ENCODE measurements at regions not wholly inside any gene's neighbourhood (a gene's known extent, or its start where the extent isn't known, plus 50 kb on each side); places are given as distances from the start of the nearest gene placed in this dataset.
"Not testable (repeated sequence)": the region's sequence is repeated elsewhere in the genome, so short reads cannot be mapped to it uniquely, and the experiment has no call there.

DNA sequence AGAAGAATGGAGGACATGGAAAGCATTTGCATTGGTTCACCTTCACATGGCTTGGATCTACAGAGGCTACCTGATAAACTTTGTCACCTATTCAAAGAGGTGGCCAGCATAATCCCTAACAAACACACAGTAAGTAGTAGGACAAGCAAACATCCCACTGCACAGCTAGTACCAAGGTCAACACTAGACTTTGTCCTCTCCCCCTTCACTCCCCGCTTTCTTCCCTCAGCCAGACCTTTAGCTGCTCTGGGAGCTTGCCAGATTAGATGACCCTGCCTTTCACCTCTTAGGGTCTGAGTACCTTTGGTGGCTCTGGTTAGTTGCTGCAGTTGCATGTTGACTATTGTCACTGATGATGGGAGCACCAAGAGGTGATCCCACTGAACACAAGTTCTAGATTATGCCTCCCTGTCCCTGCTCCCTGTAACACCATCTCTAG is 211.3 kb downstream of the CCDC74A start:
- TF ChIP-seq TCF7L2 (IDR thresholded peaks at IDR 0.05; ENCODE audit: low read depth, low read length); HMGN3 (IDR thresholded peaks at IDR 0.05; ENCODE audit: borderline replicate concordance, extremely low read depth, insufficient read length, low read depth, low read length); CTCF (IDR thresholded peaks at IDR 0.05 in 2 of 3, conservative IDR thresholded peaks at IDR 0.05 in 1 of 3; ENCODE audit: insufficient read depth in 2 of 3, low read depth in 1 of 3, low read length in 3 of 3); NCOA4 (IDR thresholded peaks at IDR 0.05; ENCODE audit: partially characterized antibody); RBM34 (IDR thresholded peaks at IDR 0.05; ENCODE audit: borderline replicate concordance, insufficient read depth, low read length); CBFB (CRISPR knock-in tag; IDR thresholded peaks at IDR 0.05); NR2C2 (CRISPR knock-in tag; IDR thresholded peaks at IDR 0.05); NR2C2 (tag; IDR thresholded peaks at IDR 0.05): not testable (repeated sequence)
- TF ChIP-seq, protein P1, sequence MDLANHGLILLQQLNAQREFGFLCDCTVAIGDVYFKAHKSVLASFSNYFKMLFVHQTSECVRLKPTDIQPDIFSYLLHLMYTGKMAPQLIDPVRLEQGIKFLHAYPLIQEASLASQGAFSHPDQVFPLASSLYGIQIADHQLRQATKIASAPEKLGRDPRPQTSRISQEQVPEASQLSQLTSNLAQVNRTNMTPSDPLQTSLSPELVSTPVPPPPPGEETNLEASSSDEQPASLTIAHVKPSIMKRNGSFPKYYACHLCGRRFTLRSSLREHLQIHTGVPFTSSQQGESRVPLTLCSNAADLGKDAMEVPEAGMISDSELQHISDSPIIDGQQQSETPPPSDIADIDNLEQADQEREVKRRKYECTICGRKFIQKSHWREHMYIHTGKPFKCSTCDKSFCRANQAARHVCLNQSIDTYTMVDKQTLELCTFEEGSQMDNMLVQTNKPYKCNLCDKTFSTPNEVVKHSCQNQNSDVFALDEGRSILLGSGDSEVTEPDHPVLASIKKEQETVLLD (IDR thresholded peaks at IDR 0.05): not testable (repeated sequence)
- TF ChIP-seq, protein P2, sequence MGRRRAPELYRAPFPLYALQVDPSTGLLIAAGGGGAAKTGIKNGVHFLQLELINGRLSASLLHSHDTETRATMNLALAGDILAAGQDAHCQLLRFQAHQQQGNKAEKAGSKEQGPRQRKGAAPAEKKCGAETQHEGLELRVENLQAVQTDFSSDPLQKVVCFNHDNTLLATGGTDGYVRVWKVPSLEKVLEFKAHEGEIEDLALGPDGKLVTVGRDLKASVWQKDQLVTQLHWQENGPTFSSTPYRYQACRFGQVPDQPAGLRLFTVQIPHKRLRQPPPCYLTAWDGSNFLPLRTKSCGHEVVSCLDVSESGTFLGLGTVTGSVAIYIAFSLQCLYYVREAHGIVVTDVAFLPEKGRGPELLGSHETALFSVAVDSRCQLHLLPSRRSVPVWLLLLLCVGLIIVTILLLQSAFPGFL (CRISPR knock-in tag; IDR thresholded peaks at IDR 0.05): not testable (repeated sequence)

Data from K562 (cell line).